ENCODE measurements at regions not wholly inside any gene's neighbourhood (a gene's known extent, or its start where the extent isn't known, plus 50 kb on each side); places are given as distances from the start of the nearest gene placed in this dataset.

GRCh38 chr7:144910411-144910810 is 74.6 kb upstream of the TPK1 start:
- no peak for DNase-seq (ENCODE audit: extremely low spot score)
- CTCF ChIA-PET, result no interaction called here
- TF ChIP-seq FOXK2 (IDR thresholded peaks at IDR 0.05) (no peak), SP1 (IDR thresholded peaks at IDR 0.05) (no peak), NFRKB (IDR thresholded peaks at IDR 0.05) (no peak), ELF4 (IDR thresholded peaks at IDR 0.05) (no peak), L3MBTL2 (conservative IDR thresholded peaks at IDR 0.05) (no peak), ZNF384 (IDR thresholded peaks at IDR 0.05) (no peak)
- POLR2A ChIA-PET, result no interaction called here

DNA sequence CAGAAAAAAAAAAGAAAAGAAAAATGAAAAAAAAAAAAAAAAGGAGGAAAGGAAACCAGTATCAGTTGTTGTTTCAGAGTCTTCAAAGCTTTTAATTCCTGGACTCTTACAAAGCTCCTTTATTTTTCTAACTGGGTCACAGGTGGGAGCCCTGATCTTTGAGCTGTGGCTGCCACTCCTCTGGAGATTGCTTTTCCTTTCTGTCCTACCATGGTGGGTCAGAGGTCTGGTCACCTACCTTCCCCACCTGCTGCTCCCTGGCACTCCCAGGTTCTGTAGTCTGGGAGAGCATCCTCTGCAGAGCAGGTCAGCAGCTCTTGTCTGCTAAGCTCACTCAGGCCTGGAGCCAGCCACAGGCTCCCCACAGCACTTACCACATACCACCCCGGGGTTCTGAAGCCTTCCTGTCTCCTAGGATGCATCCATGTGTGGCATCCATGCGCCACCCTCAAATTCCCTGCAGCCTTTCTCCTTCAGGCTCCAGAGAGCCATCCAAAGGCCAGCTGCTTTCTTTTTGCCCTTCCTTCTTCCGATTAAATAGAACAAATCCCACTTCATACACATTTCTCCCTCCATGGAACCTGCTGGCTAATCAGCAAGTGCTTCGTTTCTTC is 73.2 kb upstream of the TPK1 start:
- ChIA-PET POLR2A (no interaction called here), CTCF (no interaction called here)
- no peak for DNase-seq (ENCODE audit: extremely low spot score)
- TF ChIP-seq BHLHE40 (IDR thresholded peaks at IDR 0.05; ENCODE audit: borderline replicate concordance), result no peak
- no peak for TF ChIP-seq LEF1 (IDR thresholded peaks at IDR 0.05; ENCODE audit: borderline replicate concordance)
- no peak for TF ChIP-seq HDGF (IDR thresholded peaks at IDR 0.05; ENCODE audit: borderline replicate concordance)
- TF ChIP-seq, protein P1, sequence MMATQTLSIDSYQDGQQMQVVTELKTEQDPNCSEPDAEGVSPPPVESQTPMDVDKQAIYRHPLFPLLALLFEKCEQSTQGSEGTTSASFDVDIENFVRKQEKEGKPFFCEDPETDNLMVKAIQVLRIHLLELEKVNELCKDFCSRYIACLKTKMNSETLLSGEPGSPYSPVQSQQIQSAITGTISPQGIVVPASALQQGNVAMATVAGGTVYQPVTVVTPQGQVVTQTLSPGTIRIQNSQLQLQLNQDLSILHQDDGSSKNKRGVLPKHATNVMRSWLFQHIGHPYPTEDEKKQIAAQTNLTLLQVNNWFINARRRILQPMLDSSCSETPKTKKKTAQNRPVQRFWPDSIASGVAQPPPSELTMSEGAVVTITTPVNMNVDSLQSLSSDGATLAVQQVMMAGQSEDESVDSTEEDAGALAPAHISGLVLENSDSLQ (IDR thresholded peaks at IDR 0.05), result no peak
- TF ChIP-seq FOXA1 (IDR thresholded peaks at IDR 0.05), result no peak
- TF ChIP-seq SP1 (IDR thresholded peaks at IDR 0.05), result no peak
- no peak for TF ChIP-seq ELF4 (IDR thresholded peaks at IDR 0.05)
- no peak for TF ChIP-seq L3MBTL2 (conservative IDR thresholded peaks at IDR 0.05)
- no peak for TF ChIP-seq TARDBP (IDR thresholded peaks at IDR 0.05)
- TF ChIP-seq ZNF384 (IDR thresholded peaks at IDR 0.05), result no peak
- no peak for TF ChIP-seq FOXK2 (IDR thresholded peaks at IDR 0.05)
- TF ChIP-seq FOXM1 (IDR thresholded peaks at IDR 0.05; ENCODE audit: borderline replicate concordance), result no peak
- no peak for TF ChIP-seq ARNT (IDR thresholded peaks at IDR 0.05)
- TF ChIP-seq CTBP1 (IDR thresholded peaks at IDR 0.05; ENCODE audit: borderline replicate concordance), result no peak
- TF ChIP-seq NFRKB (IDR thresholded peaks at IDR 0.05), result no peak
- no peak for TF ChIP-seq SUZ12 (IDR thresholded peaks at IDR 0.05)

DNA sequence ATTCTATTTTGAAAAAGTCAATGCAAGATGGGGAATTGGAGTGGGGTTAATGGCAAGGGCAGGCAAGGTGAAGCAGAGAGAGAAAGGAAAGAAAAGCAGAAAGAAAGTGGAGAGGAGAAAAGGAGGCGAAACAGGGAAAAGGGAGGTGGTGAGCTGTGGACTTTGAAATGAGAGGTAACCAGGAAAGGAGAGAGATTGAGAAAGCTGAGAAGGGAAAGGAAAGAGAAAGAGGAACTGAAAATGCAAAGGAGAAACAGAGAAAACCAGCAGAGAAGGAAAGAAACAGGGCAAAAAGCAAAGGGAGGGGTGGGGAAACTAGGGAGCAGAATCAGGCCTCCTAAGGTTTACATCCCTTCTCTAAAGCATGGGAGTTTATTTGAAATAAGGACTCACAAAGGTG is 72.5 kb upstream of the TPK1 start:
- no peak for TF ChIP-seq TARDBP (IDR thresholded peaks at IDR 0.05)
- TF ChIP-seq ZNF384 (IDR thresholded peaks at IDR 0.05), result no peak
- no peak for TF ChIP-seq SP1 (IDR thresholded peaks at IDR 0.05)
- TF ChIP-seq CTBP1 (IDR thresholded peaks at IDR 0.05; ENCODE audit: borderline replicate concordance), result no peak
- no peak for TF ChIP-seq FOXM1 (IDR thresholded peaks at IDR 0.05; ENCODE audit: borderline replicate concordance)
- TF ChIP-seq FOXA1 (IDR thresholded peaks at IDR 0.05), result no peak
- TF ChIP-seq, protein P1 (IDR thresholded peaks at IDR 0.05), result no peak
- TF ChIP-seq SUZ12 (IDR thresholded peaks at IDR 0.05), result no peak
- no peak for TF ChIP-seq FOXK2 (IDR thresholded peaks at IDR 0.05)
- no peak for TF ChIP-seq ARNT (IDR thresholded peaks at IDR 0.05)
- TF ChIP-seq NFRKB (IDR thresholded peaks at IDR 0.05), result no peak
- TF ChIP-seq LEF1 (IDR thresholded peaks at IDR 0.05; ENCODE audit: borderline replicate concordance), result no peak
- TF ChIP-seq ELF4 (IDR thresholded peaks at IDR 0.05), result no peak
- no peak for TF ChIP-seq BHLHE40 (IDR thresholded peaks at IDR 0.05; ENCODE audit: borderline replicate concordance)
- TF ChIP-seq L3MBTL2 (conservative IDR thresholded peaks at IDR 0.05), result no peak
- TF ChIP-seq HDGF (IDR thresholded peaks at IDR 0.05; ENCODE audit: borderline replicate concordance), result no peak
- no peak for DNase-seq (ENCODE audit: extremely low spot score)
- ChIA-PET POLR2A (no interaction called here), CTCF (no interaction called here)

DNA sequence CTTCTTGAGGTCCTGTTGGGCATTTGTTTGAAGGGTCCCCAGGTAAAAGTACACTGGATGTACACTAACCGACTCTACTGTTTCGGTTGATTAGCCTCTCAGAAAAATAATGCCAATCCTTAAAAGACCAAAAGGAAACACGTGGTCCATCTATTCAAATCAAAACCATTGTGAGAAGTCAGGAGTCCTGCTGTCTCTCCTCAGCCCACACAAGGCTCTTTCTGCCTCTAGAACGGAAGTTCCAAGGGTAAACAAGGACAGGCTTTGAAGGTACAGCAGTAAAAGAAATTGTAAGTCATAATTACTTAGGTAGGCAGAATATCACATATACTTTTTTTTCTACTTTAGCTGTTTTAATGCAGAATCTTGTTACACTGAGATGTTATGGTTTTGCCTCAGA is 71.7 kb upstream of the TPK1 start:
- no peak for TF ChIP-seq TARDBP (IDR thresholded peaks at IDR 0.05)
- TF ChIP-seq ARNT (IDR thresholded peaks at IDR 0.05), result no peak
- no peak for TF ChIP-seq LEF1 (IDR thresholded peaks at IDR 0.05; ENCODE audit: borderline replicate concordance)
- TF ChIP-seq, protein P1 (IDR thresholded peaks at IDR 0.05), result no peak
- no peak for TF ChIP-seq HDGF (IDR thresholded peaks at IDR 0.05; ENCODE audit: borderline replicate concordance)
- no peak for TF ChIP-seq FOXA1 (IDR thresholded peaks at IDR 0.05)
- no peak for TF ChIP-seq BHLHE40 (IDR thresholded peaks at IDR 0.05; ENCODE audit: borderline replicate concordance)
- no peak for TF ChIP-seq FOXK2 (IDR thresholded peaks at IDR 0.05)
- TF ChIP-seq ZNF384 (IDR thresholded peaks at IDR 0.05), result no peak
- TF ChIP-seq CTBP1 (IDR thresholded peaks at IDR 0.05; ENCODE audit: borderline replicate concordance), result no peak
- no peak for TF ChIP-seq L3MBTL2 (conservative IDR thresholded peaks at IDR 0.05)
- no peak for TF ChIP-seq FOXM1 (IDR thresholded peaks at IDR 0.05; ENCODE audit: borderline replicate concordance)
- no peak for TF ChIP-seq ELF4 (IDR thresholded peaks at IDR 0.05)
- no peak for TF ChIP-seq SUZ12 (IDR thresholded peaks at IDR 0.05)
- no peak for TF ChIP-seq NFRKB (IDR thresholded peaks at IDR 0.05)
- TF ChIP-seq SP1 (IDR thresholded peaks at IDR 0.05), result no peak
- POLR2A ChIA-PET, result no interaction called here
- CTCF ChIA-PET, result no interaction called here
- no peak for DNase-seq (ENCODE audit: extremely low spot score)

- no peak for DNase-seq (ENCODE audit: extremely low spot score)
- TF ChIP-seq BHLHE40 (IDR thresholded peaks at IDR 0.05; ENCODE audit: borderline replicate concordance) (no peak), LEF1 (IDR thresholded peaks at IDR 0.05; ENCODE audit: borderline replicate concordance) (no peak), HDGF (IDR thresholded peaks at IDR 0.05; ENCODE audit: borderline replicate concordance) (no peak), SP1 (IDR thresholded peaks at IDR 0.05) (no peak), FOXK2 (IDR thresholded peaks at IDR 0.05) (no peak), ELF4 (IDR thresholded peaks at IDR 0.05) (no peak), ZNF384 (IDR thresholded peaks at IDR 0.05) (no peak), TARDBP (IDR thresholded peaks at IDR 0.05) (no peak), ARNT (IDR thresholded peaks at IDR 0.05) (no peak), NFRKB (IDR thresholded peaks at IDR 0.05) (no peak), CTBP1 (IDR thresholded peaks at IDR 0.05; ENCODE audit: borderline replicate concordance) (no peak)
- TF ChIP-seq, protein P1 (IDR thresholded peaks at IDR 0.05), result no peak
- POLR2A ChIA-PET, result no interaction called here
- CTCF ChIA-PET, result no interaction called here
These were observed 67.3 kb upstream of the TPK1 start for GRCh38 chr7:144903201-144903600.
